ENCODE measurements at regions not wholly inside any gene's neighbourhood (a gene's known extent, or its start where the extent isn't known, plus 50 kb on each side); places are given as distances from the start of the nearest gene placed in this dataset.

GRCh38 chr2:234288974-234289455 lies 207.9 kb downstream of the ARL4C start:
- 41% methylated on average over 13 of the region's 13 CpGs for WGBS
- no peaks in the 10 kb centered on the region for H3K27me3 ChIP-seq (replicated peaks; ENCODE audit: insufficient read depth)
- no peaks in the 10 kb centered on the region for H3K9me3 ChIP-seq
- no peak overlapping the region for H3K4me3 ChIP-seq
- DNase-seq (ENCODE audit: low spot score), result peak; percentile 74
- intact Hi-C loops (cut with DNase I), result loop anchor here (2.0 to 5.0 kb wide), 2 partner anchors 152 to 210 kb away; no protein-coding TSS in a partner anchor
- H3K27ac ChIP-seq, result no peak overlapping the region
- no peaks in the 10 kb centered on the region for H3K4me1 ChIP-seq (replicated peaks)
- TF ChIP-seq POLR2AphosphoS5 (IDR thresholded peaks at IDR 0.05), result peak; percentile 48
- no peak for TF ChIP-seq POLR2A (IDR thresholded peaks at IDR 0.05)
- TF ChIP-seq CTCF (IDR thresholded peaks at IDR 0.05), result peak; percentile 84 to 89 (median 86)
- H3K36me3 ChIP-seq, result no peaks in the 10 kb centered on the region

GRCh38 chr2:234287650-234288049 lies 209.2 kb downstream of the ARL4C start:
- no peak overlapping the region for H3K27ac ChIP-seq
- no peaks in the 10 kb centered on the region for H3K36me3 ChIP-seq
- H3K9me3 ChIP-seq, result no peaks in the 10 kb centered on the region
- WGBS, result 94% methylated on average over 3 of the region's 3 CpGs
- intact Hi-C loops (cut with DNase I), result loop anchor here (2.0 to 5.0 kb wide), 2 partner anchors 150 to 211 kb away; no protein-coding TSS in a partner anchor
- no peaks in the 10 kb centered on the region for H3K4me1 ChIP-seq (replicated peaks)
- DNase-seq (ENCODE audit: low spot score), result no peak
- TF ChIP-seq POLR2A (IDR thresholded peaks at IDR 0.05), result no peak
- no peak for TF ChIP-seq POLR2AphosphoS5 (IDR thresholded peaks at IDR 0.05)
- TF ChIP-seq CTCF (IDR thresholded peaks at IDR 0.05), result no peak
- H3K27me3 ChIP-seq (replicated peaks; ENCODE audit: insufficient read depth), result no peaks in the 10 kb centered on the region
- no peak overlapping the region for H3K4me3 ChIP-seq

- no peak overlapping the region for H3K4me3 ChIP-seq
- intact Hi-C loops (cut with DNase I), result loop anchor here (5.0 kb wide), 1 partner anchor 150 kb away; no protein-coding TSS in a partner anchor
- H3K27me3 ChIP-seq (replicated peaks; ENCODE audit: insufficient read depth), result no peaks in the 10 kb centered on the region
- H3K9me3 ChIP-seq, result no peaks in the 10 kb centered on the region
- H3K4me1 ChIP-seq (replicated peaks), result no peaks in the 10 kb centered on the region
- TF ChIP-seq POLR2AphosphoS5 (IDR thresholded peaks at IDR 0.05) (no peak), POLR2A (IDR thresholded peaks at IDR 0.05) (no peak), CTCF (IDR thresholded peaks at IDR 0.05) (no peak)
- no peak for DNase-seq (ENCODE audit: low spot score)
- no peak overlapping the region for H3K27ac ChIP-seq
- WGBS, result 95% methylated on average over 4 of the region's 4 CpGs
- H3K36me3 ChIP-seq, result no peaks in the 10 kb centered on the region
Observed at GRCh38 chr2:234286956-234287355, 209.9 kb downstream of the ARL4C start.

- intact Hi-C loops (cut with DNase I), result loop anchor here (5.0 kb wide), 1 partner anchor 149 kb away; no protein-coding TSS in a partner anchor
- H3K4me1 ChIP-seq (replicated peaks), result no peaks in the 10 kb centered on the region
- TF ChIP-seq CTCF (IDR thresholded peaks at IDR 0.05) (no peak), POLR2A (IDR thresholded peaks at IDR 0.05) (no peak), POLR2AphosphoS5 (IDR thresholded peaks at IDR 0.05) (no peak)
- H3K9me3 ChIP-seq, result no peaks in the 10 kb centered on the region
- 79% methylated on average over 8 of the region's 8 CpGs for WGBS
- no peak overlapping the region for H3K27ac ChIP-seq
- H3K36me3 ChIP-seq, result no peaks in the 10 kb centered on the region
- H3K4me3 ChIP-seq, result no peak overlapping the region
- DNase-seq (ENCODE audit: low spot score), result no peak
- H3K27me3 ChIP-seq (replicated peaks; ENCODE audit: insufficient read depth), result no peaks in the 10 kb centered on the region
Observed at GRCh38 chr2:234286118-234286598, 210.7 kb downstream of the ARL4C start.

- DNase-seq (ENCODE audit: low spot score), result no peak
- 94% methylated on average over 1 of the region's 1 CpG for WGBS
- Histone ChIP-seq H3K27me3 (replicated peaks; ENCODE audit: insufficient read depth) (no peaks in the 10 kb centered on the region), H3K27ac (no peak overlapping the region), H3K36me3 (no peaks in the 10 kb centered on the region), H3K9me3 (no peaks in the 10 kb centered on the region), H3K4me1 (replicated peaks) (no peaks in the 10 kb centered on the region), H3K4me3 (no peak overlapping the region)
- intact Hi-C loops (cut with DNase I), result loop anchor here (5.0 kb wide), 1 partner anchor 148 kb away; no protein-coding TSS in a partner anchor
- TF ChIP-seq POLR2A (IDR thresholded peaks at IDR 0.05) (no peak), POLR2AphosphoS5 (IDR thresholded peaks at IDR 0.05) (no peak), CTCF (IDR thresholded peaks at IDR 0.05) (no peak)
Observed at GRCh38 chr2:234285541-234285940, 211.3 kb downstream of the ARL4C start.

Data from prostate gland (tissue), 2 donors.